ENCODE measurements at regions not wholly inside any gene's neighbourhood (a gene's known extent, or its start where the extent isn't known, plus 50 kb on each side); places are given as distances from the start of the nearest gene placed in this dataset.
A peak's percentile ranks its signal among the peaks of the same experiment; 100 is the strongest.

DNA sequence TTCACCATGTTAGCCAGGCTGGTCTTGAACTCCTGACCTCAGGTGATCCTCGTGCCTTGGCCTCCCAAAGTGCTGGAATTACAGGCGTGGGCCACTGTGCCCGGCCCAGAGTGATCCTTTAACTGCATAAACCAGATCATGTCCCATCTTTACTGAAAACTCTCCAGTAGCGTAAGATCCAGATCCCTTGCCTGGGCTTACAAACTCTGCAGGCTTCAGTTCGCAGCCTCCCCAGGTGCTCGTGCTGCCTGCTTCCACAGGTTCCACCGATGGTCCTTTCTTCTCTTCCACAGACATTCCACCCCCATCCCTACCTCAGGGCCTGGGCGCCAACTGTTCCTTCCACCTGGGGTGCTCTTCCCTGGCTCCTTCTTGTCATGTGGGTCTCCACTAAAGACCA is 88.8 kb upstream of the SHANK2 start:
- no peak for DNase-seq
- Histone ChIP-seq H3K36me3 (no peaks in the 10 kb centered on the region), H3K4me1 (no peaks in the 10 kb centered on the region), H3K4me3 (no peak overlapping the region), H3K27ac (no peak overlapping the region), H3K9me3 (no peaks in the 10 kb centered on the region), H3K27me3 (peaks cover 0 to 47% of the 10 kb centered on the region in 2 donors)
- intact Hi-C loops (cut with DNase I; ENCODE audit: low total_unique reads), result no loop called here
- TF ChIP-seq CTCF (IDR thresholded peaks at IDR 0.05), result no peak

GRCh38 chr11:71340086-71340606 is 87.8 kb upstream of the SHANK2 start:
- no peak overlapping the region for H3K27ac ChIP-seq
- no peaks in the 10 kb centered on the region for H3K4me1 ChIP-seq
- H3K27me3 ChIP-seq, result peaks cover 0 to 51% of the 10 kb centered on the region in 2 donors
- intact Hi-C loops (cut with DNase I; ENCODE audit: low total_unique reads), result no loop called here
- no peak overlapping the region for H3K4me3 ChIP-seq
- H3K36me3 ChIP-seq, result no peaks in the 10 kb centered on the region
- no peaks in the 10 kb centered on the region for H3K9me3 ChIP-seq
- DNase-seq, result peak in 1 of 2 donors; percentile 37
- TF ChIP-seq CTCF (IDR thresholded peaks at IDR 0.05), result no peak

- H3K27ac ChIP-seq, result no peak overlapping the region
- peak in 1 of 2 donors; percentile 27 for DNase-seq
- TF ChIP-seq CTCF (IDR thresholded peaks at IDR 0.05), result no peak
Measured at GRCh38 chr11:71339396-71339881, 87.1 kb upstream of the SHANK2 start.

DNA sequence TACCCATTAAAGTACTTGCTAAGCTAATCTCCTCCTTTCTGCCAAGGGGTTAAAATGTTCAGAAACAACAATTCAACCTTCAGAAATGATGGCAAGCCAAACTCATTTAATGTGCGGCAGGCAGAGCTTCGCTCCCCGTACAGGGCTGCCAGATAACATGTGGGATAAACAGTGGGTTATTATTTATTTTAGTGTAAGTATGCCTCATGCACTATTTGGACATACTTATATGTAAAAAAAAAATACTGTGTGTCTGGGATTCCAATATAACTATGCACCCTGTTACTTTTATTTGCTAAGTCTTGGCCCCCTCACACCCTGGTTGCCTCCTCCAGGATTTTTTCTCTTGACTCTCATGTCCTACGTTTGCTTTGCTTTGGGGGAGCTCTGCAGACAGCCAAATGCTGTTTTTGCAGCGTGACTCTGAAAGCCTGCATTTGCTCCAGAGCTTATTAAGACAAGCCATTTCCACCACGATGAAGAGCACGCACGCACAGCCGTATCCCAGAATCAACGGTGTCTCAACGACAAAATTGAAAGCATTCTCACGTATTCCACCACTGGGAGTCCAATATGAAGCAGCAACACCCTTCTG is 86.5 kb upstream of the SHANK2 start:
- Histone ChIP-seq H3K27me3 (peaks cover 0 to 49% of the 10 kb centered on the region in 2 donors), H3K4me3 (peak overlapping the region in 1 of 2 donors; percentile 18), H3K36me3 (no peaks in the 10 kb centered on the region), H3K9me3 (peaks cover 0 to under 1% (median 0%) of the 10 kb centered on the region in 3 donors), H3K4me1 (no peaks in the 10 kb centered on the region), H3K27ac (no peak overlapping the region)
- intact Hi-C loops (cut with DNase I; ENCODE audit: low total_unique reads), result no loop called here
- TF ChIP-seq CTCF (IDR thresholded peaks at IDR 0.05), result no peak
- DNase-seq, result no peak

More at GRCh38 chr11:71339396-71339881, 87.1 kb upstream of the SHANK2 start:
- intact Hi-C loops (cut with DNase I; ENCODE audit: low total_unique reads), result no loop called here
- no peaks in the 10 kb centered on the region for H3K4me1 ChIP-seq
- H3K36me3 ChIP-seq, result no peaks in the 10 kb centered on the region
- no peaks in the 10 kb centered on the region for H3K9me3 ChIP-seq
- peaks cover 0 to 49% of the 10 kb centered on the region in 2 donors for H3K27me3 ChIP-seq
- peak overlapping the region in 1 of 2 donors; percentile 18 for H3K4me3 ChIP-seq

- no peak overlapping the region for H3K27ac ChIP-seq
- H3K9me3 ChIP-seq, result peaks cover 0 to 7% (median 0%) of the 10 kb centered on the region in 3 donors
- DNase-seq, result peak in 1 of 2 donors; percentile 17
- H3K36me3 ChIP-seq, result no peaks in the 10 kb centered on the region
- TF ChIP-seq CTCF (IDR thresholded peaks at IDR 0.05), result no peak
- H3K4me3 ChIP-seq, result no peak overlapping the region
- H3K4me1 ChIP-seq, result no peaks in the 10 kb centered on the region
- H3K27me3 ChIP-seq, result peaks cover 0 to 44% of the 10 kb centered on the region in 2 donors
- intact Hi-C loops (cut with DNase I; ENCODE audit: low total_unique reads), result no loop called here
Measured at GRCh38 chr11:71336996-71337754, 84.8 kb upstream of the SHANK2 start.

All from tibial artery (tissue), 4 donors.